DND-41 (cell line): ENCODE measurements at regions not wholly inside any gene's neighbourhood (a gene's known extent, or its start where the extent isn't known, plus 50 kb on each side); places are given as distances from the start of the nearest gene placed in this dataset.

Source experiments
- CTCF ChIP-seq: IDR thresholded peaks from 2 replicates; pipeline ENCODE4 v1.5.1; 2012; ENCODE audit warnings: borderline replicate concordance, low read length, moderate library complexity, mild to moderate bottlenecking; ENCODE audit not compliant: poor library complexity, severe bottlenecking; ENCODE audit errors: extremely low read depth
- EZH2 ChIP-seq: IDR thresholded peaks from 3 replicates; pipeline ENCODE4 v1.6.1; 2012; ENCODE audit warnings: borderline replicate concordance, low read depth, mild to moderate bottlenecking, moderate library complexity, low read length, inconsistent platforms; ENCODE audit not compliant: severe bottlenecking

- no peak for TF ChIP-seq CTCF
- no peak for TF ChIP-seq EZH2
Measured at GRCh38 chr14:32258336-32258993, 55.4 kb upstream of the RNU6-8 start.
